Endodermal cell (in vitro differentiated cells): ENCODE measurements at regions not wholly inside any gene's neighbourhood (a gene's known extent, or its start where the extent isn't known, plus 50 kb on each side); places are given as distances from the start of the nearest gene placed in this dataset.
A peak's percentile ranks its signal among the peaks of the same experiment; 100 is the strongest.

Experiments
- DNase-seq: peaks from one replicate; pipeline ENCODE4 v3.0.0-alpha.2; 2017
- H3K27ac ChIP-seq: 2 replicates; pipeline ENCODE4 v1.5.1; 2013; ENCODE audit warnings: mild to moderate bottlenecking, low read depth, low read length, moderate library complexity
- H3K27me3 ChIP-seq: 2 replicates; pipeline ENCODE4 v1.6.1; 2013; ENCODE audit warnings: mild to moderate bottlenecking, low read length, moderate library complexity; ENCODE audit not compliant: insufficient read depth, control insufficient read depth, poor library complexity, severe bottlenecking
- H3K36me3 ChIP-seq: 2 replicates; pipeline ENCODE4 v1.7.0; 2013; ENCODE audit warnings: mild to moderate bottlenecking, low read length, moderate library complexity; ENCODE audit not compliant: control insufficient read depth, insufficient read depth
- H3K4me1 ChIP-seq: one replicate; pipeline ENCODE4 v1.7.0; 2013; ENCODE audit warnings: low read length; ENCODE audit not compliant: control insufficient read depth, insufficient read depth
- H3K4me3 ChIP-seq: 2 replicates; pipeline ENCODE4 v1.5.1; 2013; ENCODE audit warnings: mild to moderate bottlenecking, low read length, moderate library complexity
- H3K9ac ChIP-seq: 2 replicates; pipeline ENCODE4 v1.6.1; 2013; ENCODE audit warnings: mild to moderate bottlenecking, low read length, moderate library complexity; ENCODE audit not compliant: poor library complexity, severe bottlenecking; ENCODE audit errors: extremely low read depth
- H3K9me3 ChIP-seq: 2 replicates; pipeline ENCODE4 v1.6.1; 2013; ENCODE audit warnings: mild to moderate bottlenecking, low read length, moderate library complexity; ENCODE audit not compliant: control insufficient read depth
- H3K27ac Mint-ChIP-seq: 2 replicates; pipeline ENCODE4 v1.8.0; 2020; ENCODE audit warnings: mixed read lengths
- H3K27me3 Mint-ChIP-seq: 2 replicates; pipeline ENCODE4 v1.8.0; 2021; ENCODE audit warnings: mild to moderate bottlenecking, mixed read lengths; ENCODE audit not compliant: insufficient read depth
- H3K36me3 Mint-ChIP-seq: 2 replicates; pipeline ENCODE4 v1.8.0; 2020; ENCODE audit warnings: low read depth, mixed read lengths
- H3K4me1 Mint-ChIP-seq: 2 replicates; pipeline ENCODE4 v1.8.0; 2020; ENCODE audit warnings: mixed read lengths
- H3K4me3 Mint-ChIP-seq: 2 replicates; pipeline ENCODE4 v1.8.0; 2020; ENCODE audit warnings: mild to moderate bottlenecking, moderate library complexity, mixed read lengths
- H3K9me3 Mint-ChIP-seq: 2 replicates; pipeline ENCODE4 v1.8.0; 2020; ENCODE audit warnings: mild to moderate bottlenecking, mixed read lengths
- CTCF ChIP-seq: fragments of 200-600 bp; sonication (generic); conservative IDR thresholded peaks from 2 replicates; pipeline ENCODE4 v1.5.0; 2021; ENCODE audit warnings: antibody characterized with exemption, mild to moderate bottlenecking
- WGBS, 2 experiments: methylation state at CpG; one replicate each; pipeline versions ENCODE4 v1.1.5 to v1.1.7; 2013; ENCODE audit warnings: missing lambda C conversion rate in 2 of 2, mixed read lengths in 1 of 2; ENCODE audit not compliant: insufficient coverage in 1 of 2, insufficient read length in 1 of 2; 5-methylcytosine and 5-hydroxymethylcytosine counted together

- WGBS, 2 experiments: 95% methylated on average over 3 of the region's 3 CpGs; no CpG with 5 or more reads in 1 of the 2 experiments
- no peaks in the 10 kb centered on the region for H3K9me3 Mint-ChIP-seq
- Histone ChIP-seq H3K27me3 (no peaks in the 10 kb centered on the region), H3K9me3 (no peaks in the 10 kb centered on the region), H3K36me3 (no peaks in the 10 kb centered on the region), H3K4me3 (no peak overlapping the region), H3K4me1 (no peaks in the 10 kb centered on the region), H3K9ac (no peak overlapping the region), H3K27ac (no peak overlapping the region)
- no peaks in the 10 kb centered on the region for H3K27me3 Mint-ChIP-seq
- no peaks in the 10 kb centered on the region for H3K36me3 Mint-ChIP-seq
- H3K4me1 Mint-ChIP-seq: no peaks in the 10 kb centered on the region
- H3K4me3 Mint-ChIP-seq: no peak overlapping the region
- H3K27ac Mint-ChIP-seq: no peak overlapping the region
- DNase-seq: no peak
- TF ChIP-seq CTCF: no peak
These were observed 598.3 kb upstream of the BCHE start for GRCh38 chr3:166435469-166436057.

GRCh38 chr3:166433060-166433459 is 595.8 kb upstream of the BCHE start:
- Histone ChIP-seq H3K9me3 (no peaks in the 10 kb centered on the region), H3K36me3 (no peaks in the 10 kb centered on the region), H3K27ac (no peak overlapping the region), H3K9ac (no peak overlapping the region), H3K27me3 (no peaks in the 10 kb centered on the region), H3K4me1 (no peaks in the 10 kb centered on the region), H3K4me3 (no peak overlapping the region)
- Mint-ChIP-seq H3K27me3 (no peaks in the 10 kb centered on the region), H3K4me1 (no peaks in the 10 kb centered on the region), H3K4me3 (no peak overlapping the region), H3K36me3 (no peaks in the 10 kb centered on the region), H3K9me3 (no peaks in the 10 kb centered on the region), H3K27ac (no peak overlapping the region)
- DNase-seq: no peak
- no peak for TF ChIP-seq CTCF
- WGBS, 2 experiments: 91% methylated on average over 2 of the region's 2 CpGs; no CpG with 5 or more reads in 1 of the 2 experiments

- TF ChIP-seq CTCF: peak; percentile 76
- Histone ChIP-seq H3K27ac (no peak overlapping the region), H3K4me1 (no peaks in the 10 kb centered on the region), H3K9ac (no peak overlapping the region), H3K27me3 (no peaks in the 10 kb centered on the region), H3K9me3 (no peaks in the 10 kb centered on the region), H3K36me3 (no peaks in the 10 kb centered on the region), H3K4me3 (no peak overlapping the region)
- WGBS, 2 experiments: 88 to 97% methylated on average over 3 to 4 of the region's 4 CpGs
- H3K9me3 Mint-ChIP-seq: no peaks in the 10 kb centered on the region
- no peak overlapping the region for H3K4me3 Mint-ChIP-seq
- no peaks in the 10 kb centered on the region for H3K27me3 Mint-ChIP-seq
- no peaks in the 10 kb centered on the region for H3K4me1 Mint-ChIP-seq
- H3K36me3 Mint-ChIP-seq: no peaks in the 10 kb centered on the region
- DNase-seq: peak; percentile 77
- H3K27ac Mint-ChIP-seq: no peak overlapping the region
These were observed 588.8 kb upstream of the BCHE start for GRCh38 chr3:166425900-166426611.
